Stimulated activated memory B cell treated with anti-CD40 and anti-IgM and Interleukin-4, amounts not matched to agents 10 μg/mL and 1 μg/mL and 100 μg/mL, for 72 hours (primary cell): ENCODE measurements at regions not wholly inside any gene's neighbourhood (a gene's known extent, or its start where the extent isn't known, plus 50 kb on each side); places are given as distances from the start of the nearest gene placed in this dataset.

ENCODE experiments used
- ATAC-seq: fragments of 150-1000 bp; cut with Tn5 transposase; 2 replicates; pipeline ENCODE4 v1.10.0; 2021
- H3K27ac Mint-ChIP-seq: one replicate; pipeline ENCODE4 v1.8.0; 2022; ENCODE audit warnings: mild to moderate bottlenecking, mixed read lengths
- H3K27me3 Mint-ChIP-seq: one replicate; pipeline ENCODE4 v1.8.0; 2022; ENCODE audit warnings: mixed read lengths
- H3K36me3 Mint-ChIP-seq: one replicate; pipeline ENCODE4 v1.8.0; 2022; ENCODE audit warnings: mixed read lengths
- H3K4me1 Mint-ChIP-seq: one replicate; pipeline ENCODE4 v1.8.0; 2022; ENCODE audit warnings: mixed read lengths
- H3K4me3 Mint-ChIP-seq: one replicate; pipeline ENCODE4 v1.8.0; 2022; ENCODE audit warnings: mild to moderate bottlenecking, moderate library complexity, mixed read lengths
- H3K9me3 Mint-ChIP-seq: one replicate; pipeline ENCODE4 v1.8.0; 2022; ENCODE audit warnings: mixed read lengths

DNA sequence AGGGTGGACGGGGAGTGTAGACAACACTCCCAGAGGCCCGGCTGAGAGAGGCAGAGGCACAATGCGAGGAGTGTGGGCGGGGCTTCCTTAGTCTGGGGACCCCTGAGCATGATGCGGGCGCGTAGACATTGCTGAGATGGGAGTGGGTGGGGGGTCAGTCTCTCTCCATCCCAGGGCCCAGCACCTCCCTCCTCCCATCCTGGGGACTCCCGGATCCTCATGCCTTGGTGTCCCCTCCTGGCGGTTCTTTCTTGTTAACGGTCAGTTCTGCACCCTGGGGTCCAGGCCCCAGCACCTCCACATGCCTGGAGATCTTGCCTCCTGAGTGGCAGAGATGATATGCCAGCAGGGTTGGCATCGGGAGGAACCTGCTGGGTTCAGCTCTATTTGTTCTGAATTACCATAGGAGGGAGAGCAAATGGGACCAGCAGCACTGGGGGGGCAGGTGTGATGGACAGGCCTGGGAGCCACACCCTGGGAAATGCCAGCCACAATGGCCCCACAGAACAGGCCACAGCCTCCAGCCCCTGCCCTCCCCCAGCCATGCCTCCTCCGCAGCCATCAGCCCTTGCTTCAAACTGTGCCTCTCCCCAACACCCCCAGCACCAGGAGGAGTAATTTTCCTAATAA lies 55.7 kb downstream of the RTL6 start:
- Mint-ChIP-seq H3K9me3 (peaks cover 4% of the 10 kb centered on the region), H3K4me1 (no peaks in the 10 kb centered on the region), H3K27me3 (peaks cover 43% of the 10 kb centered on the region), H3K27ac (no peak overlapping the region), H3K4me3 (no peak overlapping the region), H3K36me3 (no peaks in the 10 kb centered on the region)
- no peak for ATAC-seq

DNA sequence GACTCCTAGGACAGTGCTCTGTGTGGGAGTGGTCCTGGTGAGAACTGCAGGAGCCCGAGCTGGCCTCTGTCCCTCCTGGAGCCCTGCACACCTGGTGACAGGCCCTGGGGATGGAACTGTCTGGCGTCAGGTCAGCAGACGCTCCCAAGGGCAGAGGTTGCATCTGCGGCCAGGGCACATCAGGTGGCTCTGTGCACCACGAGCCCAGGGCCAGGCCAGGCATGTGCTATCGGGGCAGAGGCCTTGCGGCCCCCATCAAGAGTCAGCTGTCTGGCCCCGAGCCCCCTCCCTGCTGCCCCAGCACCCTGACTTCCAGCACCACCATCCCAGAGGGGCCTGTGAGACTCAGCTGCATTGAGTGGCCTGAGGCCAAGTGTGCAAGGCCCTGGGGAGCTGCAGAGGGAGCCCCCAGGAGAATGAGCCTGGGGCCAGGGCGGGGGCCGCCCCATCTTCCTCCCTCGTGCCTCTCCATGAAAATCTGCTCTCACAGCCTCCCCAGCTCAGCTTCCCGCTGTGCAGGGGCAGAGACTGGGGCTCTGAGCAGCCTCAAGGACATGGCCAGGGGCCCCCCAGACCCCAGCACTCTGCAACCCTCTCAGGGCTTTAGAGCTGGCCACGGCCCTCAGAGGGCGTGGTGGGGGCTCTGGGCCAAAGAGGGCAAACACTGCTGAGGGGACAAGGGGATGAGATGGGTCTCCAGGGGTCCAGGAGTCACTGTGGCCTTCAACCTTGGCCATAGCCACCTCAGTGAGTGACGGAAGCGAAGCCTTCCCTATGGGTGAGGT lies 56.4 kb downstream of the RTL6 start:
- no peak overlapping the region for H3K4me3 Mint-ChIP-seq
- H3K27me3 Mint-ChIP-seq = peaks cover 44% of the 10 kb centered on the region
- H3K9me3 Mint-ChIP-seq = peaks cover 3% of the 10 kb centered on the region
- no peaks in the 10 kb centered on the region for H3K36me3 Mint-ChIP-seq
- ATAC-seq = no peak
- H3K27ac Mint-ChIP-seq = no peak overlapping the region
- no peaks in the 10 kb centered on the region for H3K4me1 Mint-ChIP-seq

DNA sequence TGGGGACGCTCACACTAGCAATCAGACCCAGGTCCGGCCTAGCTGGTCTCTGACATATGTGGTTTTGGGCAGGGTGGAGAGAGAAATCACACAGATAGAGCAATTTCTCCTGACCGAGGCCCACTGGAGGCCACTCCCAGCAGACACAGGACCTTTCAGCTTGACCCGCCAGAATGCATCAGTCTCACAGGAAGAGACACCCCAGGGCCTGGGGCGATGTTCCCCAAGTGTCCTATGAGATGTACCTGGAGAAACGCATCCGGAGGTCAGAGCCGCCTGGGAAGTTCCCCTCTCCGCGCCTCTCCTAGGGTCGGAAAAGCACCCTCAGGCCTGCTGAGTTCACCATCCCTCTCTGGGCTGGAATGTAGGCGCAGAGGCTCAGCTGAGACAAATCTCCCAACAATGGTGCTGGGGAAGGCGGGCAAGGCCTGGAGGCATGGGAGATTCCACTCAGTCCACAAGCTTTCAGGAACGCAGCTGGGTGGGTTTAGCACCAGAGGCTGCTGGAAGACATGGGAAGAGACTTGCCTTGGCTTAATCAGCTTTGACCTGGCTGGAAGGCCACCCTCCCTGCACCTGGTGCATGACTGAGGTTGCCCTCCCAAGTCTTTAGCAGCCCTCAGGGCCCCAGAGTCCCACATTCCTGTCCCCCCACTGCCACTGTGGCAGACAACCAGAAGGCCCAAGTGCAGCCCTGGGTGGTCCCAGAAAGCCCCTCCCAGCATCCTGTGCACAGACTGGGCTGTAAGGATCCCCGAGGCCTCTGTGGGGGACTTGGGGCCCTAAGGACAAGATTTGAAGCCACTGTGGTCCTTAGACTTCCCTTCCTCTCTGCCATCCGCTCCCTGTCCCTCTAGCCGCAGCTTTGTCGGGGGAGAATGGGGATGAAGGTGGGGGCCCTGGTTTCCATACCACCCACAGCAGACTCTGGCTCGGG lies 57.5 kb downstream of the RTL6 start:
- no peaks in the 10 kb centered on the region for H3K4me1 Mint-ChIP-seq
- no peak overlapping the region for H3K4me3 Mint-ChIP-seq
- no peak overlapping the region for H3K27ac Mint-ChIP-seq
- ATAC-seq = no peak
- no peaks in the 10 kb centered on the region for H3K9me3 Mint-ChIP-seq
- H3K36me3 Mint-ChIP-seq = no peaks in the 10 kb centered on the region
- H3K27me3 Mint-ChIP-seq = peaks cover 54% of the 10 kb centered on the region

DNA sequence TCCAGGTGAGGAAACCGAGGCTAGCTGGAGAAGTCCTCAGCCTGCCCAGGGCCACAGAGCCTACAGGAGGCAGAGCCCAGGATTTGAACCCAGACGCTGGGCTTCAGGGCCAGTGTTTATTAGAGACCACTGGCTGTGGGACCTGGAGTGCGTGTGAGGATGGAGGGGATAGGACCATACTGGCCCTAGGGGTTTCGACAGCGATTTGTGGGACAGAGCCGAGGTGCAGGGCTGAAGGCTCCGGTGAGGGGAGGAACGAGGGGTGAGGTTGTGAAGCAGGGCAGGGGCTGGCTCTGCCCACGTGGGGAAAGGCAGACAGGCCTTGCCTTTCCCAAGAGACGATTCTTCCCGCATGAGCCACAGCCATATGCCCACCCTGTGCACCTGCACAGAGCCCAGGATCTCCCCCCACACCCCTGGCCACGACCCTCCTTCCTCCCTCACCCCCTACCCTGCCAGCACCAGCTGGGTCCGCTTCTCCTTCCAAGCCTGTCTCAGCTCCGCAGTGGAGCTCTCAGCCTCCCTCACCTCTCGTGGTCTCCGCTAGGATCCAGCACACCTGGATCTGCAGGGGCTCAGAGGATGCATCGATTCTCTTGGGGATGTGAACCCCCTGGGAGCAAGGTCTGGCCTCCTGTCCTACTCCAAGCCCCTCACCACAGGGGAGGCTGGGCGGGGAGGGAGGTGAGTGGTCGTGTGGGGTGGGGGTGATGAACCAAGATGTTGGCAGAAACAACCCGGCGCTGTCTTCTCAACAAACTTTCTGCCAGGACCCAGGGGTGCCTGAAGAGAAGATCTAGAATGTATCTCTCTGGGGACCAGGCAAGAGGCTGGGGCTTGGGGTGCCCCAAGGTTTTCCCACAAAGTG lies 58.4 kb downstream of the RTL6 start:
- no peaks in the 10 kb centered on the region for H3K9me3 Mint-ChIP-seq
- no peak for ATAC-seq
- H3K36me3 Mint-ChIP-seq = no peaks in the 10 kb centered on the region
- no peak overlapping the region for H3K4me3 Mint-ChIP-seq
- H3K27me3 Mint-ChIP-seq = peaks cover 54% of the 10 kb centered on the region
- no peak overlapping the region for H3K27ac Mint-ChIP-seq
- no peaks in the 10 kb centered on the region for H3K4me1 Mint-ChIP-seq

DNA sequence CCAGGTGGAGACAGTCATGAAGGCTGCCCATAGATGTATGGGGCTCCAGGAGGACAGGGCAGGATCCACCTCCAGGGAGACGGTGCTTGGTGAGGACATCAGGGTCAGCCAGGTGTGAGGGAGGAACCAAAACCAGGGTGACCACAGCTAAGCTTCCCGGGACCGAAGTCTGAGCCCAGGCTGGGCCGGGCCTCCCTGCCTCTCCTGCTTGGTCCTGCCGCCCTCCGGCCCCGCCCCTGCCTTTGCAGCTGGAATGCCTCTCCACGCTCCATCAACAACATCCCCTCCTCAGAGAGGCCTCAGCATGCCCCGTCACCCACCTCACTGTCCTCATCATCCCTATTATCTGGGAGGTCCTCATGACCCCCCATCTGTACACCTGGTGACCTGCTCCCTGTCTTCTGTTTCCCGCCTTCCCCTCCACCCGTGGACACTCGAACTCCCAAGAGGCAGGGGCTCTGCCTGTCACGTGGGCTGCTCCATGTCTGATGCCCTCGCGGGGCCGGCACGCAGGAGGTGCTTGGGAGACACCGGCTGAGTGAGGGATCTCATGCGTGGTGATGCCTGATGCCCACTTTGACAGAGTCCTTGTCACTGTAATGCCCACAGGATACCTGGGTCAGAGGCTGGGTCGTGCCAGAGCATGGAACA lies 59.4 kb downstream of the RTL6 start:
- Mint-ChIP-seq H3K27ac (no peak overlapping the region), H3K36me3 (no peaks in the 10 kb centered on the region), H3K27me3 (peaks cover 57% of the 10 kb centered on the region), H3K4me3 (no peak overlapping the region), H3K9me3 (no peaks in the 10 kb centered on the region), H3K4me1 (no peaks in the 10 kb centered on the region)
- ATAC-seq = no peak

DNA sequence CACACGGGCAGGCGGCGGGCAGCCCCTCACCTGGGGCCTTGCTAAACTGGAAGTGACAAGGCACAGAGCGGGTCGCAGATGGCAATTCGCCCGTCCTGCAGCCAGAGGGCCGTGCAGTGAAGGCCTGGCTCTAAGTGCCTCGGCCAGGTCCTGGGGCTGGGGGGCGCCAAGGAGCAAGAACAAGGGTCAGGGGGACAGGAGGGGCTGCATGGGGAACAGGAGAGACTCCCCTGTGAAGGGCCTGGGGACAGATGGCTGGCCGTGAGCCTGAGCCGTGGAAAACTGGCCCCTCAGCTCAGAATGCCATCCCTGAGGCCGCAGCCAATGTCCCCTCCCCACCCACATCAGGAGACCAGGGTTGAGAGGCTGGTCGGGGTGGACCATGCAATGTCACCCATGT lies 60.0 kb downstream of the RTL6 start:
- Mint-ChIP-seq H3K27me3 (peaks cover 52% of the 10 kb centered on the region), H3K4me3 (no peak overlapping the region), H3K9me3 (no peaks in the 10 kb centered on the region), H3K4me1 (no peaks in the 10 kb centered on the region), H3K36me3 (no peaks in the 10 kb centered on the region), H3K27ac (no peak overlapping the region)
- no peak for ATAC-seq

DNA sequence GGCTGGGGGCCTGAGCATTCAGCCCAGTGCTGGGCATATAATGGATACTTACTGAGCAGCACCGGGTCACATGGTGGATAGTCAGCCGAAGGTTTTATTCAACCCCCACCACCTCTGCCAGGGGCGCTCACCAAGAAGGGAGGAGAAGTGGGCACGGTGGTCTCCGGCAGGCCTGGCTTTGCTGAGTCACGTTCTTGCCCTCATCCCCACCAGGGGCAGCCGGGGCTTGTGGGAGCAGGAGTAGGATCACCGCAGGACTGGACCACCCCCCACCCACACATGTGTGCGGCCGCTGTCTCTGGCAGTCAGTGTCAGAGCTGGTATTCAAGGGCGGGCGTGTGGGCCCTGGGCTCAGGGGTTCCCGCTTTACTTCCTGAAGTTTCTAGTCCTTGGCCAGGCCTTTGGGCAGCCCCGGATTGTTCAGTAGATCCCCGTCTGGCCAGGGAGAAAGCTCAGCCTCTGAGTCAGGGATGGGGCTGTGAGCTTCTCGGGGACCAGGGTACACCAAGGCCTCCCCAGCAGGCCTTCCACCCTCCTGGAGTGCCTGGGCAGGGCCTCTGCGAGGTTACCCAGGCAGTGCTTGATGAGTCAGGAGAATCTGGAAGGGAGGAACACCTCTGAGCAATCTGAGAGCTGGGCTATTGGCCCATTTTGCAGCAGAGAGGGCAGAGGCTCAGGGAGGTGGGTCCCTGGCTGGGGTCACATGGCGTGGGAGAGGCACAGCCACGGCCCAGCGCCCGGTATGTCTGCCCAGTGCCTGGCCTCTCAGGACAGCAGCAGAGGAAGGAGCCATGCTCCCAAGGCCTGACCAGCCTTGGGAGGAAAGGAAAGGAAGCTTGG lies 60.6 kb downstream of the RTL6 start:
- H3K27ac Mint-ChIP-seq = no peak overlapping the region
- H3K27me3 Mint-ChIP-seq = peaks cover 47% of the 10 kb centered on the region
- H3K9me3 Mint-ChIP-seq = no peaks in the 10 kb centered on the region
- no peaks in the 10 kb centered on the region for H3K36me3 Mint-ChIP-seq
- no peak overlapping the region for H3K4me3 Mint-ChIP-seq
- H3K4me1 Mint-ChIP-seq = no peaks in the 10 kb centered on the region
- no peak for ATAC-seq

DNA sequence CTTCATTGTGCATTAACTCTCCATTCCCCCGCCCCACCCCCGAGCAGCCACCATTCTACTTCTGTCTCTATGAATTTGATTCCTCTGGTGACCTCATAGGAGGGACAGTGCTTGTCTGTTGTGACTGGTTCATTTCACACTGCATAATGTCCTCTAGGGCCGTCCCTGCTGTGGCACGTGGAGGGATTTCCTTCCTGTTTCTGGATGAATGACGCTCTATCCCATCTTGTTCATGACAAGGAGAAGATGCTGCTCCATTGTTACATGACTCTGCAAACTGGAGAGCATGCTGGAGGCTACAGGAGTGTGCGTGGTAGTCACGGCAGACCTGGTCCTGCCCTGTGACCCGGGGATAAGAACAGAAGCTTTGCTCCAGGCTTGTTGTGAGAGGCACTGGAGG lies 61.3 kb downstream of the RTL6 start:
- Mint-ChIP-seq H3K27me3 (peaks cover 50% of the 10 kb centered on the region), H3K36me3 (no peaks in the 10 kb centered on the region), H3K4me3 (no peak overlapping the region), H3K27ac (no peak overlapping the region), H3K4me1 (no peaks in the 10 kb centered on the region), H3K9me3 (no peaks in the 10 kb centered on the region)
- ATAC-seq = no peak

DNA sequence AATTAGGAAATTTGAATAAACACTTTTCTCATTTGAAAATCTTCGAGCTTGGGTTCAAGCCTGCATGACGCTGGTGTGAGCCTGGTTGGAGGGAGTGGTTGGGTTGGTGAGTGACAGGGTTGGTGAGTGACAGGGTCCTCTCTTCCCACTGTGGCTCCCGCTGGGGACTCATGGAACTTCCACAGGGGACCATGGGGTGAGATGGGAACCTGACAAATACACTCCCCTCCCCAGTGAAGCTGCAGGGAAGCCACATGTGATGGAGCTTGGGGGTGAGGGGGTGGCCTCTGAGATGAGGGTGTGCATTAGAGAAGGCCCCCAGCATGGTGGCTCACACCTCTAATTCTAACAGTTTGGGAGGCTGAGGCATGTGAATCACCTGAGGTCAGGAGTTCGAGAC lies 66.8 kb downstream of the RTL6 start:
- no peak overlapping the region for H3K4me3 Mint-ChIP-seq
- H3K27me3 Mint-ChIP-seq = peaks cover 61% of the 10 kb centered on the region
- H3K36me3 Mint-ChIP-seq = no peaks in the 10 kb centered on the region
- H3K4me1 Mint-ChIP-seq = no peaks in the 10 kb centered on the region
- no peaks in the 10 kb centered on the region for H3K9me3 Mint-ChIP-seq
- no peak overlapping the region for H3K27ac Mint-ChIP-seq
- no peak for ATAC-seq

DNA sequence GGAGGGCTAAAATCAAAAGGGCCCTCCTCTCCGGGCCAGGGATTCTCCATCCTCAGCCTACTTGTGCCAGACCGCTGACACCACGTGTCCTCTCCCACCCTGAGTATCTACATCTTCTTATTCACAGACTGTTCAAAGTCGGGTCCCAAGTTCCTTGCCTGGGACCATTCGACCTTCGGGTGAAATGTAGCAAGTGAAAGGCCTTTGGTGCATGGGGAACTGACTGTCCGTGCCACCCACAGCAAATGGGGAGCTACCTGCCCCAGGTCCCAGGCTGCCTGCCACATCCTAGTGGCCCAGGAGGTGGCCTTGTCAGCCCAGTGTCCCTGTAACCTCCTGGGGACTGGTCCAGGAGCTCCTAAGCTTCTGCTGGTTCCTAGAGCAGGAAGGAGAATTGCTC lies 67.3 kb downstream of the RTL6 start:
- Mint-ChIP-seq H3K27me3 (peaks cover 56% of the 10 kb centered on the region), H3K27ac (no peak overlapping the region), H3K4me1 (no peaks in the 10 kb centered on the region), H3K36me3 (no peaks in the 10 kb centered on the region), H3K9me3 (no peaks in the 10 kb centered on the region), H3K4me3 (no peak overlapping the region)
- ATAC-seq = no peak

DNA sequence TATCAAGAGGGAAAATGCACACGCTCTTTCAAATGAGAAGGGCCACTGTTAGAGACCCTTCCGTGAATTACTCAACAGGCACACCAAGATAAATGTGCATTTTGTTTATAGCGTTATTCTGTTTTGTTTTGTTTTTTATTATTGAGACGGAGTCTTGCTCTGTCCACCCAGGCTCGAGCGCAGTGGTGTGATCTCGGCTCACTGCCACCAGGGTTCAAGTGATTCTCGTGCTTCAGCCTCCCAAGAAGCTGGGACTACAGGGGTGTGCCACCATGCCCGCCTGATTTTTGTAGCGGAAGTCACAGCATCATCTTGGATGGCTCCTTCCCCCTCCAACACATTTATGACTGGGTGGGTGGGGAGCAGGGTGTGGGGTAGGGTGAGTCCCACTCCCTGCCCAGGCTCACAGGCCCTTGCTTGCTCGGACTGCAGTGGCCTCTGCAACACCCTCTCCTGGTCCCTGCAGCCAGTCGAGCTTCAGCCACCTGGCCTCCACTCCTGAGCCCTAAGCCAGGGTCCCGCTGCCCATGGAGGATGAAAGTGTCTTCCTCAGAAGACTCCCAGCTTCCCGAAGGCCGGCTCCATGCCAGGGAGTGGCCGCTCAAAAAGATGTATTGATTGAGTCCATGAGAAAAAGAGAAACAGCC lies 68.0 kb downstream of the RTL6 start:
- H3K27ac Mint-ChIP-seq = no peak overlapping the region
- H3K27me3 Mint-ChIP-seq = peaks cover 62% of the 10 kb centered on the region
- H3K4me1 Mint-ChIP-seq = no peaks in the 10 kb centered on the region
- no peak overlapping the region for H3K4me3 Mint-ChIP-seq
- H3K36me3 Mint-ChIP-seq = no peaks in the 10 kb centered on the region
- H3K9me3 Mint-ChIP-seq = no peaks in the 10 kb centered on the region
- no peak for ATAC-seq

DNA sequence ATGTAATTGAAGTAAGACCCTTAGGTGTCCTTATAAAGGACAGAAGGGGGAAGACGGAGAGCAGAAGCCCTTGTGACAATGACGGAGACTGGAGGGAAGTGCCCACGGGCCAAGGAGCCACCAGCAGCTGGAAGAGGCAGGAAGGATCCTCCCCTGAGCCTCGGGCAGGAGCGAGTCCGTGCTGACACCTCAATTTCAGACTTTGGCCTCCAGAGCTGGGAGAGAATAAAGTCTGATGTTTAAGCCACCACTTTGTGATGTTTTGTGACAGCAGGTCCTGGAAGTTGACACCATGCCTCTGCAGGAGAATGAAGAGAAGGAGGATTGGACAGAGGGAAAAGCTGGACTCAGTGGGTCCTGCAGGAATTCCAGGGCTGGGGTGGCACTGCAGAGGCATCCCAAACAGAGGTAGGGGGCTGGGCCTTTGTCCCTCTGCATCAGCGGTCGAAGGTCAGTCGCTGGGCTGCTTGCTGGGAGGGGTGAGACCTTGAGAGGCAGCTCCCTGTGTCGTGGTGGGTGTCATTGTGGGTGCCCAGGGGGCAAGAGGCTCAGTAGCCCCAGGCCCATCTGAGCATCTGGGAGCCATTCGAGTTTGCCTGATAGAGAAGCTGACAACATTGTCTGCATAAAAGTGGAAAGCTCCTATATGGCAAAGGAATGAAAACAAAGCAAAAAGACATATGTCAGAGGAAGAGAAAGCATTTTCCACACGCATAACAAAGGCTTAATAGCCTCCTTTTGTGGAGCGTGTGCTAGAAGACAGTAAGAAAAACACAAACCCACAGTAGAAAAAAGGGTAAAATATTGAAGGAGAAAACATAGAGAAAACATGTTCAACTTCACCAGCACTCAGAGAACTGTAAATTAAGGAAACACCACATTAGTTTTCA lies 68.8 kb downstream of the RTL6 start:
- Mint-ChIP-seq H3K4me1 (no peaks in the 10 kb centered on the region), H3K27ac (no peak overlapping the region), H3K36me3 (no peaks in the 10 kb centered on the region), H3K27me3 (peaks cover 66% of the 10 kb centered on the region), H3K9me3 (no peaks in the 10 kb centered on the region), H3K4me3 (no peak overlapping the region)
- ATAC-seq = no peak
